Motor neuron (in vitro differentiated cells): ENCODE measurements at regions not wholly inside any gene's neighbourhood (a gene's known extent, or its start where the extent isn't known, plus 50 kb on each side); places are given as distances from the start of the nearest gene placed in this dataset.

Experiments
- ATAC-seq, 8 experiments: fragments of 200-7000 bp; cut with Tn5 transposase; replicated peaks in 6 of 8; 2 replicates each; pipeline ENCODE4 v1.8.0; 2021; ENCODE audit warnings: mild to moderate bottlenecking in 8 of 8, moderate library complexity in 8 of 8
- H3K27ac ChIP-seq, 2 donors: fragments of 250-450 bp; sonication (Bioruptor Pico); 2 replicates each; pipeline ENCODE4 v1.9.0; 2021; ENCODE audit warnings: antibody characterized with exemption in 2 of 2, mild to moderate bottlenecking in 2 of 2, moderate library complexity in 1 of 2
- H3K4me1 ChIP-seq, 2 donors: fragments of 250-450 bp; sonication (Bioruptor Pico); replicated peaks in 1 of 2; 2 replicates each; pipeline ENCODE4 v1.6.1; 2021; ENCODE audit warnings: antibody characterized with exemption in 2 of 2, mild to moderate bottlenecking in 2 of 2, moderate library complexity in 1 of 2
- H3K4me3 ChIP-seq, 5 donors: fragments of 250-450 bp; sonication (Bioruptor Pico); 2 replicates each; pipeline ENCODE4 v1.9.0; 2021; ENCODE audit warnings: antibody characterized with exemption in 5 of 5, mild to moderate bottlenecking in 5 of 5, moderate library complexity in 4 of 5
- WGBS, 10 experiments: fragments of 450-650 bp; shearing (Covaris generic); methylation state at CpG; one replicate each; pipeline ENCODE4 v1.0.0; 2022; 5-methylcytosine and 5-hydroxymethylcytosine counted together
- in situ Hi-C, 9 experiments: fragments of 400-800 bp; cut with MboI; loops; one replicate each; pipeline ENCODE4 v1.15.0; 2021; ENCODE audit warnings: low sequenced_read_pairs in 9 of 9, low pct_unique_long_range_greater_than_20kb in 2 of 9; ENCODE audit not compliant: unreplicated experiment in 9 of 9

DNA sequence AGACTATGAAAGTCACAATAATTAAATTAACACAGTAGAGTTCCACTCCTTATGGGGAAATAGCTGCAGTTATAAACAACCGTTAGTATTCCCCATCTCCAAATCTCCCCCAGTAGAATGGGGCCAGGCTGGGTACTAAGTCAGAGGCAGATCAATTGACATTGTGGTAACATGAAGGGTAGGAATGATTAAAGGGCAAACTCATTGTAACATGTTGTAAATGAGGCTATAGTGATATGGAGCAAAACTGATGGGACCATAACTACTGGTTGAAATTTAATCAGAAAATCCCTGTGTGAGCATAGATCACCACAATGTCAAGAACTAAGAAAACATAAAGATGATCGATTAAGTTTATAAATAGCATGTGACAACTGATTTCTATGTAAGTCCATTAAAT lies 231.9 kb upstream of the NLGN4Y start:
- peak in 3 of 8 experiments; percentile 64 to 70 (median 66) for ATAC-seq
- Histone ChIP-seq H3K4me1 (no peaks in the 10 kb centered on the region), H3K4me3 (no peak overlapping the region), H3K27ac (no peak overlapping the region)
- 0 to 100% (median 60%) methylated on average over 1 of the region's 2 CpGs; no CpG with 5 or more reads in 7 of the 10 experiments for WGBS, 10 experiments
- in situ Hi-C loops: no loop called here

DNA sequence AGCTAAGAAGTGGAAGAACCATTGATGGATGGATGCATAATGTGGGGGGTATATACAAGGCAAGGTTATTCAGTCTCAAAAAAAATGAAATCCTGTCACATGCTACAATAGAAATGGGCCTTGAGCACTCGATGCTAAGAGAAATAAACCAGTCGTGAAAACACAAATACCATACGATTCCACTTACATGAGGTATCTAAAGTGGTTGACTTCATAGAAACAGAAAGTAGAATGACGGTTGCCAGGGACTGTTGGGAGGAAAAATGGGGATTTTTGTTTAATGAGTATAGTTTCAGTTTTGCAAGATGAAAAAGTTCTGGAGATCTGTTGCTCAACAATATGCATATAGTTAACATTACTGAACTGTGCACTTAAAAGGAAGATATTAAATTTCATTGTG lies 223.6 kb upstream of the NLGN4Y start:
- Histone ChIP-seq H3K4me1 (no peaks in the 10 kb centered on the region), H3K27ac (no peak overlapping the region), H3K4me3 (no peak overlapping the region)
- no peak for ATAC-seq
- in situ Hi-C loops: no loop called here
- WGBS, 10 experiments: 20 to 100% (median 81%) methylated on average over 1 to 2 of the region's 4 CpGs; no CpG with 5 or more reads in 7 of the 10 experiments

DNA sequence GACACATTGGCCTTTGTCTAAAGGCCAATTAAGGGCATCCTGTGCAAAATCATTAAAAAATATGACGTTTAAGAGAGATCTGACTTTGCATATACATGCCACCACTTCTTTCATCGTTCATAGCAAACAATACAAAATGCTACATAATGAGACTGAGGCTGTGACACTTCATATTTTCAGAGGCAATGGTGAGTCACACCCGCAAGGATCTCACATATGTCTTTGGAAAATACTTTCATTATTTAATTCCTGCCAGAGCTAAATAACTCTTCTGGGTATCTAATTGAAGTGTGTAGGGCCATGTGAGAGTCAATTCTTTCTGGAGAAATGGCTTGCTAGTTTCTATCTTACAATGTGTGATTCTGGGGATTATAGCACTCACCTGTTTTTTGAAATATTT lies 222.8 kb upstream of the NLGN4Y start:
- peak in 4 of 8 experiments; percentile 30 to 69 (median 52) for ATAC-seq

DNA sequence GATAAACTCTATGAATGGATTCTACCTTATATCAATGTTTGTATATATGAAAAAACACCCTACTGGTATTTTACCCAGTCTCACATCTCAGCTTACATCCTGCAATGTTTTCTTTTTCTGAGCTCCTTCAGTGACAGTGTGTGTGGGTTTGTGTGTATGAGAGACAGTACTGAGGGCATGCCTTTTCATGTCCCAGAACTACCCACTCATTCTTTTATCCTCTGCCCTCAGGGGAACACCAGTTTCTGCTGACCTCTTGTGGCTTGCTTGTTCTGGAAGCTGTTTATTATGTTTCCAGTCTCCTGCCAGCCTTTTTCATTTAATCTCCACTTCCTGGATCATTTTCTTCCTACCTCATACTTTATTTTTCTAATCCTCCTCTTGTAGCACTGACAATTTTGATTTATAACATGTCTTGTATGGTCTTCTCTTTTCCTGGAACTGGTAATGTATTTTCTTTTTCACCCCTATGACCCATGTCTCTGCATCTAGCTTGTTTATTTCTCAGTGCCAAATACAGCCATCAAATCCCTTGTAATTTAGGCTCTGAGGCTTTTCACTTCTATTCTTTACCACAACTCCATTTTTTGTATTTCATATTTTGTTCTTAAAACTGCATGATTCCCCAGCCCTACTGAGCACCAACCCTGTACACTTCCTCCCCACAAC lies 195.5 kb upstream of the NLGN4Y start:
- peaks cover 0 to 3% of the 10 kb centered on the region in 2 donors for H3K4me1 ChIP-seq
- peak; percentile 74 to 100 (median 98) for ATAC-seq
- no peak overlapping the region for H3K27ac ChIP-seq
- H3K4me3 ChIP-seq: no peak overlapping the region
- in situ Hi-C loops: no loop called here

More for the DNA sequence above, 222.8 kb upstream of the NLGN4Y start:
- 20 to 79% (median 50%) methylated on average over 1 to 2 of the region's 3 CpGs; no CpG with 5 or more reads in 5 of the 10 experiments for WGBS, 10 experiments
- H3K27ac ChIP-seq: no peak overlapping the region
- in situ Hi-C loops: no loop called here
- no peak overlapping the region for H3K4me3 ChIP-seq
- H3K4me1 ChIP-seq: no peaks in the 10 kb centered on the region

DNA sequence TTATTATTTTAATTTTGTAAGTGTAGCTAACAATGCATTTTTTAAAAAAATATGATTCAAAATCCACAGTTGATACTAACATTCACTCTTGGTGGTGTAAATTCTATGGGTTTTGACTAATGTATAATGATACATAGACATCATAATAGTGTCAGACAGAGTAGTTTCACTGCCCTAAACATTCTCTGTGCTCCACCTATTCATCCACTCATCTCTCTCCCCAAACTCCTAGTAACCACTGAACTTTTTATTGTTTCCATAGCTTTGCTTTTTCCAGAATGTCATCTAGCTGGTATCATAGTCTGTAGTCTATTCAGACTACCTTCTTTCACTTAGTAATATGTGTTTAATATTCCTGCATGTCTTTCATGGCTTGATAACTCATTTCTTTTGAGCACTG lies 194.0 kb upstream of the NLGN4Y start:
- peaks cover 0 to 3% of the 10 kb centered on the region in 2 donors for H3K4me1 ChIP-seq
- in situ Hi-C loops: no loop called here
- no peak for ATAC-seq
- H3K27ac ChIP-seq: no peak overlapping the region
- H3K4me3 ChIP-seq: no peak overlapping the region

DNA sequence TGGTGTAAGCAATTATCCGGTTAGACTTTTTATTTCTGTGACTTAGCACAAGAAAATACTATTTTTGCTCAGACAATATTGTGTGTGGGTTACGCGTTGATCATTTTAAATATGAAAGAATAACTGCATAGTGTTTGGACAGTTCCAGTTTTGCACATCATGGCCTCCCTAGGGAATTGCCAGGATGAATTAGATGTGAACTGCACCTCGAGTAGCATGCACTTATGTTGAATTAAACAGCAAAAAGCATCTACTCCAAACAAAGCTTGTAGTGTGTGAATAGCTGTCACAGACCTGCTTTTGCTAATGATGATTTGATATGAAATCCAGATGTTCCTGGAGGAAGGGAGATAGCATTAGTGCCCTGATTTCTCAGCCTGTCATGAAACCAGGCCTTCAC lies 184.8 kb upstream of the NLGN4Y start:
- H3K4me1 ChIP-seq: peaks cover 0 to 3% of the 10 kb centered on the region in 2 donors
- no peak overlapping the region for H3K4me3 ChIP-seq
- in situ Hi-C loops: no loop called here
- peak in 3 of 8 experiments; percentile 51 to 73 (median 55) for ATAC-seq
- 33 to 67% (median 45%) methylated on average over 1 to 4 of the region's 4 CpGs; no CpG with 5 or more reads in 7 of the 10 experiments for WGBS, 10 experiments
- no peak overlapping the region for H3K27ac ChIP-seq

DNA sequence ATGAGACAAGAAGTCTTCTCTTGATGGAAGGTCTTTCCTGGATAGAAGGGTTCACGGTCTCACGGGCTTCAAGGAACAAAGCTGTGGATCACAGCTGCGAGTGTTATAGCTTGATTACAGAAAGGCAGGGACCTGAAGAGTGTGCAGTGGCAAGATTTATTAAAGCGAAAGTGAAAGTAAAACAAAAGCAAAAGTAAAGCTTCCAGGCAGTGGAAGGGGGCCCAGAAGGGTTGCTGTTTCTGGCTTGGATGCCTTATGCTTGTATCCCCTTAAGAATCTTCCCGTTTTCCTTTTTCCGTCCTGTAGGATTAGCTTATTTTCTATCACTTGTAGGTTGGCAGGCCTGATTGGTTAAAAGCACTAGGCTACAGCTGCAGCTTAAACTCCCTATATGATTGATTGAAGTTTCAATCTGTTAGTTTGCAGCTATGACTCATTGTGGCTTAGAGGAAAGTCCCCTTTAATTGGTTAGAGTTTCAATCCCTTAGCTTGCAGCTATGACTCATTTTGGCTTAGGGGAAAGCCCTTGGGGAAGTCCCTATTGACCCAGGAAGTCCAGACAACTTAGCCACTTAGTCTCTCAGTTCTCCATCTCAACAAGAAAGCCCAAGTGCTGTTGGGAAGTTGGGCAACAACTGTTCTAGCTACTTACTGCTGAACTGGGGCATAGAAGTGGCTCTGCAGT lies 183.7 kb upstream of the NLGN4Y start:
- peak in 7 of 8 experiments; percentile 71 to 88 (median 83) for ATAC-seq
- Histone ChIP-seq H3K27ac (no peak overlapping the region), H3K4me1 (peaks cover 0 to 3% of the 10 kb centered on the region in 2 donors), H3K4me3 (peak overlapping the region in 1 of 5 donors; percentile 12)
- WGBS, 10 experiments: 0 to 80% methylated on average over 1 of the region's 6 CpGs; no CpG with 5 or more reads in 8 of the 10 experiments
- in situ Hi-C loops: no loop called here

DNA sequence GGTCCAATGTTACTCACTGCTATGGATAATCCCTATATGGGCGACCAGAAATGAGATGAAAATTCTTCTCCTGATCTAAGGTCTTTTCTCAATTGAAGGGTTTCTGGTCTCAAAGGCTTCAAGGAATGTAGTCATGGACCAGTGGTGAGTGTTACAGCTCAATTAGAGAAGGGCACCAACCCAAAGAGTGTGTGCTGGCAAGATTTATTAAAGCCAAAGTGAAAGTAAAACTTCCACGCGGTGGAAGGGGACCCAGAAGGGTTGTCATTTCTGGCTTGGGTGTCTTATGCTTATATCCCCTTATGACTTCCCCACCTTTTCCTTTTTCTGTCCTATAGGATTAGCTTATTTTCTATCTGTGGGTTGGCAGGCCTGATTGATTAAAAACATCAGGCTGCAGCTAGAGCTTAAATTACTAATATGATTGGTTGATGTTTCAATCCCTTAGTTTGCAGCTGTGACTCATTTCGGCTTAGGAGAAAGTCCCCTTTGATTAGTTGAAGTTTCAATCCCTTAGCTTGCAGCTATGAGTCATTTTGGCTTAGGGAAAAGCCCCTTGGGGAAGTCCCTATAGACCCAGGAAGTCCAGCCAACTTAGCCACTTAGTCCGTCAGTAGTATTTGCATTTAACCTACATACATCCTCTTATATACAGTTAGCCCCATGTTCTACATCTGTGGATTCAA lies 179.5 kb upstream of the NLGN4Y start:
- peaks cover 0 to 3% of the 10 kb centered on the region in 2 donors for H3K4me1 ChIP-seq
- ATAC-seq: peak in 1 of 8 experiments; percentile 62
- in situ Hi-C loops: no loop called here
- no peak overlapping the region for H3K4me3 ChIP-seq
- no peak overlapping the region for H3K27ac ChIP-seq
- WGBS, 10 experiments: 0 to 60% (median 40%) methylated on average over 1 to 3 of the region's 5 CpGs; no CpG with 5 or more reads in 5 of the 10 experiments

DNA sequence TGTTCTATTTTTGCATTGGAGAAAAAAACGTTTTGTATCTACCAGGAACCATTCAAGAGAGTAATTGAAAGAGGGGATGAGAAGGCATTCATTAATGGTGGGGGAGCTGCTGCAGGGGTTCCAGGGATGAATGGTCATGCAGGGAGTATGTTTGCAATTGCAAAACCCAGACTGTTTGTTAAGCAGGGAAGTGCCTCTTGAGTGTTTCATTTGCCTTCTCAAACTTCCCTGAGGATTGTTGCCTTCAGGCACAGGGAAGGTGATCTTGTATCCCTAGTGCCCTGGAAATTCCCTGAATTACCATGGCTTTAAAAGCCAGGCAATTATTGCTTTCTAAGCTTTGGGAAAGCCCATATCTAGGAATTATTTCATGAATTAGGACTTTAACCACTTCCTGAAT lies 172.7 kb upstream of the NLGN4Y start:
- 0% methylated on average over 1 of the region's 1 CpG; no CpG with 5 or more reads in 9 of the 10 experiments for WGBS, 10 experiments
- H3K4me3 ChIP-seq: no peak overlapping the region
- no peaks in the 10 kb centered on the region for H3K4me1 ChIP-seq
- H3K27ac ChIP-seq: no peak overlapping the region
- in situ Hi-C loops: no loop called here
- ATAC-seq: peak in 1 of 8 experiments; percentile 16

DNA sequence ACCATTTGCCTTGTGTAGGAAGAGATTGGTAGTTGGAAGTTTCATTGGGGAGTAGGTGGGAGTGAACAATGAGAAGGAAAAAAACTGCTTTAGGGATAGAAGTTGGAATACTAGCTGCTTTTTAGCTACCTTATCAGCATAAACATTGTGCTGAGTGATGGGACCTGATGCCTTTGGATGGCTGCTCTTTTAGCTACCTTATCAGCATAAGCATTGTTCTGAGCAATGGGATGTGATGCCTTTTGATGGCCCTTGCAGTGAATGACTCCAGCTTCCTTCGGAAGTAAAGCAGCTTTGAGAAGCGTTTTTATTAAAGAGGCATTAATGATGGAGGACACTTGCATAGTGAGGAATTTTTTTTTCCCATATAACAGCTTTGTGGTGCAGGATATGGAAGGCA lies 168.2 kb upstream of the NLGN4Y start:
- no peaks in the 10 kb centered on the region for H3K4me1 ChIP-seq
- no peak for ATAC-seq
- 20 to 33% methylated on average over 1 of the region's 2 CpGs; no CpG with 5 or more reads in 8 of the 10 experiments for WGBS, 10 experiments
- no peak overlapping the region for H3K27ac ChIP-seq
- in situ Hi-C loops: no loop called here
- H3K4me3 ChIP-seq: no peak overlapping the region

DNA sequence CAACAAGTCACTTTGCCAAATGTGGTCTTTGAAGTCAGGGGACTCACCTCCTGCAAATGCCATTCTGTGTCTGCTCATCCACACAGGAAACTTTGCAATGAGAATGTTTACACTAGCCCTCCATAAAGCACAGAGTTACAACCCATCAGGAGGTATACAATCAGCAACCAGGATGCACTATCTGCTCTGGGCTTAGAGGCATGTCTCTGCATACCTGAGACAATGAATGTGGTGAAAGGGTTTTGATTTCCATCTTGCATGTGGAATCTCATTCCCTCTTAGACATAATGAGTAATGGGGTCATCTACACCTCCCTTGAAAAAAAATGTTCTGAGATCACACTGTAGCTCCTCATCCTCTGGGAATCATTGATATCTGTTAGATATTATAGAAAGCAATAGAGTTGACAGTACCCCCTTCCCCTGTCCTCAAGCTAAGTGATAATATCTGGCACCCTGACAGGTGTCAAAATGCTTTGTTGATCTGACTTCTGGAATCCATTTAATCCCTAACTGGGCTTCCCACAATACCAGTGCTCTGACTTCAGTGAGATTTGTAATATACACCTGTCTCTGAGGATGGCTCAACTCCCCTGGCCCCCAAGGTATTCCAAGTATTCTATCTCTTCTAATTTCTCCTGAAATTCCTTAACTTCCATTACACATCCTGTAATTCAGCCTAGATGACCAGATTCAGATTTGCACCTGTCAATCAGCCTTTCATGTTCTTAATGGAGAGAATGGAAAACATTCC lies 163.4 kb upstream of the NLGN4Y start:
- H3K4me1 ChIP-seq: no peaks in the 10 kb centered on the region
- no peak for ATAC-seq
- in situ Hi-C loops: no loop called here
- no peak overlapping the region for H3K4me3 ChIP-seq
- no peak overlapping the region for H3K27ac ChIP-seq

DNA sequence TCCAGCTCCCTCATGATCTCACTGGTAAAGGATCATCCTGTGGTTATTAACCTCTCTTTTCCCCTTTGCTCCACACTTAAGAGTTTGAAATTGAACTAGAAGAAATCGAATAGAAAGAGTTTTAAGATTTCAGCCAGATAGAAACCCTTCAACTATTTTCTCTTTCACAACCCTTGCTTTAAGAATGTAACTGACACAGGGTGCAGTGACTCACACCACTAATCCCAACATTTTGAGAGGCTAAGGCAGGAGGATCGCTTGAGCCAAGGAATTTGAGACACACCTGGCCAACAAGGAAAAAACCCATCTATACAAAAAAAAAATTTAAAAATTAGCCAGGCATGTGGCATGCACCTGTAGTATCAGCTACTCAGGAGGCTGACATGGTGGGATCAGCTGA lies 150.7 kb upstream of the NLGN4Y start:
- 0 to 50% (median 38%) methylated on average over 1 to 2 of the region's 2 CpGs; no CpG with 5 or more reads in 6 of the 10 experiments for WGBS, 10 experiments
- H3K4me3 ChIP-seq: no peak overlapping the region
- no peak for ATAC-seq
- in situ Hi-C loops: no loop called here
- H3K4me1 ChIP-seq: no peaks in the 10 kb centered on the region
- no peak overlapping the region for H3K27ac ChIP-seq

DNA sequence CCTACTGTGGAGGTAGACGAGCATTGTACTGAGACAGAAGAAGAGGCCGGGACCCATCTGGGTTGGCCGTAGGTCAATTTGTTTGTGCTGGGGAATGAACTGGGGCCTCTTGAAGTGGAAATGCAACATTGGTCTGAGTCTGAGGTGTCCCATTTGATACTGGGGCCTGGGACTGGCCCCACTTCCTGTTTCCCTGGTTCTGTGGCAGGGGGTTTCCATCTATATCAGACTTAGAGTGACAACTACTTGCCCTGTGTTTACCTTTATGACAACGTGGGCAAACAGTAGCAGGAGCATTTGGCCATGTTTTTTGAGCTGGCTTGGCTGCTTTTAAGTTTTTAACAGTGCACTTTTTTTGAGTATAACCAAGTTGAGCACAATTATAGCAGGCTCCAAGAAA lies 146.1 kb upstream of the NLGN4Y start:
- H3K4me1 ChIP-seq: no peaks in the 10 kb centered on the region
- H3K4me3 ChIP-seq: no peak overlapping the region
- no peak for ATAC-seq
- WGBS, 10 experiments: 0 to 75% (median 33%) methylated on average over 1 to 2 of the region's 4 CpGs; no CpG with 5 or more reads in 7 of the 10 experiments
- H3K27ac ChIP-seq: no peak overlapping the region
- in situ Hi-C loops: no loop called here
